H54 (cell line): ENCODE measurements at regions not wholly inside any gene's neighbourhood (a gene's known extent, or its start where the extent isn't known, plus 50 kb on each side); places are given as distances from the start of the nearest gene placed in this dataset.

Experiments
- DNase-seq: peaks from one replicate; pipeline ENCODE4 v3.0.0; 2011; ENCODE audit warnings: low spot score, mixed read lengths; ENCODE audit not compliant: insufficient read length
- FAIRE-seq: peaks from 3 replicates; lab custom pipeline; 2011; peaks lifted over from hg19 to GRCh38; lab: Jason Lieb, UNC
- POLR2A ChIP-seq: IDR thresholded peaks from 2 replicates; pipeline ENCODE4 v1.6.1; 2011; ENCODE audit warnings: low read depth, mild to moderate bottlenecking, low read length

DNA sequence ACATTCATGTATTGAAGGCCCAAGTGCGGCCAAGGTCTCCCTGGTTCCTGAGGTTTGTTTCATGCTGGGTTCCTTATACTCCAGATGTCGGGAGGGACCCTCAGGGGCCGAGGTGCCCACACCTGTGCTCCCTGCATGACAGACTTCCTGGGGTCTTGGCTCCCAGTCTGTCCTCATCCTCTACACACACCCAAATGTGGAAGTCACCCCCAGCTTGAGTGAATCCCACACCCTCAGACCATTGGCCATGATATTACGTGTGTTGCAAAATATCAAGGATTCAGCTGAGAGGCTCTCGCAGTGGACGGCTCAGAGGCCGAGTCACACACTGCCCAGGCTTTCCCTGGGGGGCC lies 82.2 kb upstream of the DUSP22 start:
- FAIRE-seq, result no peak
- no peak for DNase-seq

DNA sequence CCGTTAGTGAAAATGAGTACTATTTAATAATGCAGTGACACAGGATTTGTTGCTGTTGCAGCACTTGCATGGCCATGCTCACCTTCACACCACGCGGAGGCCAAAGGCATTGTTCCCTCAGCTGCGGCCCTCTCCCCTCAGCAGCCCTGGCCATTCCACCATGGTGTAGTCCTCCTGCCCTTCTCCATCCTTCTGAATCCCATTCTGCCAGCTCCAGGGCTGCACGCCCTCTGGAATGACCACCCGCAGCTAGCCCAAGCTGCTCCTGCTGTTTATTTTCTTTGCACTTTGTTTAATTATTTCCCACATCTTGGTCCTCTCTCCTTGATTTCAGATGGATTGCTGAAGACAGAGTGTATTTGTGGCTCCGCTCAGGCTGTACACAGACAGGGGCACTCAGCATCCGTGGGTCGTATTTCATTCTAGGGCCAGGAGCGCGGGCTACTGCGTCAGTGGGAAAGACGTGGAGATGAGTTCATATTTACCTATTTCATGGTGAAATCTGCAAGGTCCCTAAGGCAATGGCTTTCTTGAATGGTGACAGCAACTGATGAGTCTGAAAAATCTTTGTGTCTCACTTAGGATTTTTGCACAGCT lies 81.4 kb upstream of the DUSP22 start:
- TF ChIP-seq POLR2A, result no peak
- no peak for FAIRE-seq
- no peak for DNase-seq

More for the DNA sequence above, 82.2 kb upstream of the DUSP22 start:
- no peak for TF ChIP-seq POLR2A

DNA sequence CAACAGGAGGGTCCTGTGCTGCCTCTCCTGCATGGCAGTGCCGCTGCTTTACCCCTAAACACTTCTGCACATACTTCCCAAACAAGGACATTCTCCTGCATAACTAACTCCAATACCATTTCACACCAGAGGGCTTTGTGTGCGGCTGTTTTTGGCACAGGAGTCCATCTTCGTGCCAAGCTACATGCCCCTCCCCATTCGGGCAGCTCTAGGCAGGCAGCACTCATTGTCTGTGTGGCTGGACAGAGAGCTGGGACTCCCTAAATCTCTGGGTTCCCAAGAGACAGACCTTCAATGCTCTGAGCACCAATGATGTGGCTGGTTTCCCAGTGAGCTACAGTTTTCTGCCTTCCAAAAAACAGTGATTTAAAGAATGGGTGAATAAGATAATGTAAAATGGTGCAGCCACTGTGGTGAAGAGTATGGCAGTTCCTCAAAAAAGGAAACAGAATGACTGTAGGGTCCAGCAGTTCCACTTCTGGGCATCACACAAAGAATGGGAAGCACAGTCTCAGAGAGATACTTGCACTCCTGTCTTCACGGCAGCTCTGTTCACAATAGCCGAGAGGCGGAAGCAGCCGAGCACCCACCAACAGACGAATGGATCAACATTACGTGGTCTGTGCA lies 80.3 kb upstream of the DUSP22 start:
- DNase-seq, result no peak
- no peak for FAIRE-seq
- TF ChIP-seq POLR2A, result no peak

DNA sequence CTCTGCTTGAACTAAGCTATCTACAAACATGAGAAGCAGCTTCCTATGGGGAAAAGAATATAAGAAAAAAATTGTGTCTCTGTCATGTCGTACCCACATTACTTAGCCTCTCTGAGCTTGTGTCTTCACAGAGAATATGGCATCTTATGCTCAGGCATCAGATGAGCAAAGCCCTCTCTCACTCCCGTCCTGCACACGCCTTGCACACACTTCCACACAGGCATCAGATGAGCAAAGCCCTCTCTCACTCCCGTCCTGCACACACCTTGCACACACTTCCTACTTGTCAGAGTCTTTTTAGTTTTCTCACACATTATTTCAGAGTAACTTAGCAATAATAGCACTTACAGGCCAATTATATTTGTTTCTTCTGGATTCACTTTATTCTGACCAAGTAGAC lies 79.0 kb upstream of the DUSP22 start:
- no peak for TF ChIP-seq POLR2A
- DNase-seq, result no peak
- no peak for FAIRE-seq

DNA sequence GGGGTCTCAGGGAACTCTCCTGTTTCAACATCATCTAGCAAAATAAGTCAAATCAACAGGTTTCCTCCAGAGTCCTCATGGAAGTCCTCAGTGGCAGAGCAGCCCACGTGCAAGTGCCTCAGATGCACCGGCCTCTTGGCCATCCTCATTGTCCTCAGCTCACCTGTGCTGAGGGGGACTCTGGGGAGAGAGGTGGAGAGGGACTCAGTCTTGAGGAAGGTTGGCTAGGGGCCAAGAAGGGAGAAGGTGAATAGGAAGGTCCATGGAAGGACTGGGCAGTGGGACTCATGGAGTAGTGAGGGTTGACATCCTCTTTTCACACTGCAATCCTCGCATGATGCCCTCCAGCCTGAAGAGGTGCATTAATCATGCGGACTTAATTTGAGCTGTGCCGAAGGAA lies 77.9 kb upstream of the DUSP22 start:
- TF ChIP-seq POLR2A, result no peak
- FAIRE-seq (no peak), DNase-seq (no peak)

DNA sequence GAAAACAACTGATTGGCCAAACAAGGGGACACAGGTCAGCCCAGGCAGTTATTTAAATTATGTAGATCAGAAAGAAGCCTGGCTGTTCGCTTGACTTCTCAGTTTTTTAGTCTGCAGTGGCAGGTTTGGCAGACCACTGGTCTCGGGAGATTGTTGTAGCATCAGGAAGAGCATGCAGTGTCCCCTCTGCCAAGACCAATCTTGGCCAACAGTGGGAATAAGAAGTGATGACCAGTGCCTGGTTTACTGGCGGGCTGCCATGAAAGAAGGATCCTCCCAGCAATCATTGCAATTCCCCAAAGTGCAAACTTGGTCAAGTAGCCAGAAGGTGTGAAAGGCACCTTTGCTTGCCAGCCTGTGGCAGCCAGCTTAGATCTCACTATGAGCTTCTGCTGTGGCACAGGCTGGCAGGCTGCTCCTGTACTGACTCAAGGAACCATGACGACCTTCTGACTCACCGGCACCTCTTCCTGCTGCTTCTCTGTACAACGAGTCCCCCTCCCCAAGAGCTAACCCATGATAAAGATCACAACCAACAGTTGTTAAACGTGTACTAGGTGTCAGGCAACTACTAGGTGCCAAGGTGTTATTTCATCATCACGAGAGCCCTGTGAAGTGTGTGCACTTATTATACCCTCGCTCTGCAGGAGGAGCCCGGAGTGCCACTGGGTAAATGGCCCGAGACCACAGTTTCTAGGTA lies 76.8 kb upstream of the DUSP22 start:
- DNase-seq (peak; percentile 56), FAIRE-seq (no peak)
- TF ChIP-seq POLR2A, result no peak

DNA sequence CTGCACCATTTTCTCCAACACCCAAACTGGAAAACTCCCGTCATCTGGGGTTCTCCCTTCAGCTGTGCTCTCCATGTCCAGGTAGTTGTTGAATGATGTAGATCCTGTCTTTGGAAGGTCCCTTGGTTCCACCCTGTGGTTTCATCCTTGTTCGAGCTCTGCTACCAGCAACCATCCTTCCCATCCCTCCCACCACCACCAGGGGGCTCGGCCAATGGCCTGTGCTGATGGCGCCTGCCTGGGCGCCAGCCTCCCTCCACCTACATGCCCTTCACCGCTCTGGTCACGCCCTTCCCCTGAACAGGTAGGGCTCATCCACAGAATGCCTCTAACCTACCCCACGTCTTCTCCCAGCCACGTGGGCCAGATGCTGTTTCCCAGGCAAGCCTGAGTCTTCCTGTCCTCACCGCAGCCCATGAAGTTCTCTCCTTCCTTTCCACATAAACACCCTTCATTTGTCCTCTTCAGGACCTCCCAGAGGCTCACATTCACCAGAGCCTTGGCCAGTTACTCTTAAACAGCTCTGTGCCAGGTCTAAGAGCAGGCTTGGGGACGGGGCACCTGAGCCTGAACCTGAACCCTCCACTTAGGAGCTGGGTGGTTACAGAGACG lies 75.1 kb upstream of the DUSP22 start:
- no peak for TF ChIP-seq POLR2A
- DNase-seq (no peak), FAIRE-seq (no peak)

DNA sequence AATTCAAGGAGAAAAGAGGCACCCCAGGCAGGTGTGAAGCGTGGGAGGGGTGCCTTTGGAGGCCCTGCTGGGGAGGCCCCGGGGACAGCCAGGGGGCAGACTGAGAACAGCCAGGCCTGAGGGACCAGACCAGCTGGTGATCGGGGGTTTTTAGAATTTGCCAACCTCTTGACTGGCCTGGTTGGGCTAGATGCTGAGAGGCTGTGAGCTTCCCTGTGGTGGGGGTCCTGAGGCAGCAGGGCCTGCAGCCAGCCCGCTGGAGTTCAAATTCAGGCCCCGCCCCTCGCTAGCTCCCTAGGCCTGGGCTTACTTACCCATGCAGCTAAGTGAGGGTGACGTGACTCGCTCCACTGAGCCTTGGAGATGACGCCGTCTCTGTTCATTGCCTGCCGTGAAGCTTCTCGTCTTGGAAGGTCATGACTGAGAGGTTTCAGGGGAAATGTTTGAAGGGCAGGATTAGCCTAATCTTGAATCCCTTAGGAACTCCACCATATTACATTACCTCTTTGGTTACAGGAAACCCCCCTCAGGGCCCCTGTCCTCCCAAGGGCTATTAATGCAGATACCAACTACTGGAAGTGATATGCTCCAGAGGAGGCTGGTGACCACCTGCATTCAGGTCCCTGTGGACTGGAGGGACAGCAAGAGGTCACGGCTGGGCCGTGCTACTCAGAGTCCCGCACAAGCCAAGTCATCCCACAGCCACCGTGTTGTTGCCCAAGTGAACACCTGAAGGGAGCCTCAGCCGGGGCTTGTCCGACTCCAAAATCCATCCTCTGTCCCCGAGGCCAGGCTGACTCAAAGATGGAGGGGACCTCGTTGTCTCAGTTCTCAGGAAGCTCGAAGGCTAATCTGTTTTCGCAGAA lies 73.9 kb upstream of the DUSP22 start:
- DNase-seq (no peak), FAIRE-seq (no peak)
- TF ChIP-seq POLR2A, result no peak

DNA sequence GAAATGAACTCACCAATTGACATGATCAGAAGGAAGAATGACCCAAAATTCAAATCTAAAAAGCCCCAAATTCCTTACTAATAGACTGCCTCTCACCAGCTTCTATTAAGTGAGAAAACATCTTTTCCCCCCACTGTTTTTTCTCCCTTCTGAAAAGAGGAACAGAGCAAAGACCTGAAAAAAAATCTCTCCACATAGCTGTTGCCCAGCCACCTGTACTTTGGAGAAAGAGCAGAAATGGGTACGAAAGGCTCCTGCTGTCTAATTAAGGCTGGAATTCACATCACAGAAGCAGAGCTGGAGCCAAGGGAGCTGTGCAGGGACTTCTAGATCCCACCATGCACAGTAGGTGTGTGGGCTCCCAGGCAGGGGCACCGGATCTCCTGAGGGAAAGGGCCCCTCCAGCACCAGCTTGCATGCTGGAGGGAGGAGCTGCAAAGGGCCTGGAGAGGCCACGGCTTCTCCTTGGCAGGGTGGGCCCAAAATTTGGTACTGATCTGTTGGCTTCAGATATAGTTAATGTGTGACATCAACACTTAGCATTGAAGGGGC lies 73.2 kb upstream of the DUSP22 start:
- TF ChIP-seq POLR2A, result no peak
- DNase-seq, result no peak
- FAIRE-seq, result no peak

DNA sequence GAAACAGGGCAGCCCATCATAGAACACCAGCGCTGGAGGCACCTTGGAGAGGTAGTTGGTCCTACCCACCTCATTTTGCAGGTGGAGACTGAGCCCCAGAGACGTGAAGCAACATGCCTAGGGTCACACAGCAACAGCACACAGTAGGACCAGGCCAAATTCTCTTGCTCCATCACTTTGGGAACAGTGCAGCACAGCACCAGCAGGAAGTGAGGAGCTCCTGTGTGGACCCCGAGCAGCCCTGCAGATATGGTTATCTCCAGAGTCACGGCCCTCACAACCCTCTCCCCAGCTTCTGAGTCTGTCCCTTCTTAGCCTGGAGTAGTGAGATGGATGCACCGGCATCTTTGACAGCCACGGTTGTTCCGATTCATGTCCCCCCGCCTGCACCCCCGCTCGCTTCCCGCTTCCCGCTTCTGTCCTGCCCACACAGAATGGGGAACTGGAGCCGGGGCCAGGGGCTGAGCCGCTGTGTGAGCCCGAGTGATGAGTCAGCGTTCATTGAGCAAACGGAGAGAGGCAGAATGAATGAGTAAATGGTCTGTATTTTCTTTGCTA lies 72.6 kb upstream of the DUSP22 start:
- DNase-seq (peak; percentile 62), FAIRE-seq (no peak)
- no peak for TF ChIP-seq POLR2A

DNA sequence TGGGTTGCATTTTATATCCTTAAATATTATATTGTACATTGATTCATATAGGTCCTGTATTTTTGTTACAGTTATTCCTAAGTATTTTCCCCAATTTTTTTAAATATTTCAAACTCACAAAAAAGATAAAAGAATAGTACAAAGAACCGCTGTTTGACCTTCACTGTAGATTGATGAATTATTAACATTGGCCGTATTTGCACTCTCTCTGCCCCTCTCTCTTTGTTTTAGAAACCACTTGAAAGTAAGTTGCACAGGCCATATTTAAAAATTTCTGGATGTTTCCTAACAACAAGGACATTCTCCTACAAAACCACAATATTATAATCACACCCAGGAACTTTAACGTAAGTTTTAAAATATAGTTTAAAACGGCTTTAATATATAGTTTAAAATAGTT lies 72.0 kb upstream of the DUSP22 start:
- FAIRE-seq, result no peak
- TF ChIP-seq POLR2A, result no peak
- DNase-seq, result no peak

DNA sequence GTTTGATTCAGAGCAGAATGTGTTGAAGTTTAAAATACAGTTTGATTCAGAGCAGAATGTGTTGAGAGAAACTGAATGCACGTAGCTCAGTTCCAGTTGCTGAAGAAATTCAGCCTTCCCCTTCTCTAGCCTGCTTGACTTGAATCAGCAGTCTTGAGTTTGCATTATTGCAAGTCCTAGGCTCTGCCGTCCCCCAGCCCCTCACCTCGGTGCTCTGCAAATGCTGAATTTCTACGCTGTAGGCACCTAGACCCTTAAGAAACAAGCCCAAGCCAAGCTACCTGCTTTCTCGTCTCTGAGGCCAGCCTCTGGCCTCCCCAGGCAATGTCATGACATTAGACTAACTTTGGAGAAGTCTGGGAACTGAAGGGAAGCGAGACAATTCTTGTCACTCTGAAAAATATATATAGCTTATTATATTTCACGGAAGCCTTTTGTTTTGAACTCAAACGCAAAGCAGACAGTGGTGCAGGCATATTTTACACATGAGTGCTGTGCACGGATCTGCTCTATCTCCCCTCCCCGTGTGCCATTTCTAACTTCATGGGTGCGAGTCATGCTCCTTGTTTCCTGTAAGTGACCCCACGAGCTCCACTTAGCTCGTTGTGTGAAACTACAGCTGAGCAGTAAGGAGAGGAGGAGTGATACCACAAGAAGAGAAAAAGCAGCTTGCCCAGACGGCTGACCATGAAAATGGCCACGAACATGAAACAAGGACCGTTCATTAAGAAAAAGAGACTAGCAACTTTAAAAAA lies 71.4 kb upstream of the DUSP22 start:
- TF ChIP-seq POLR2A, result no peak
- DNase-seq (no peak), FAIRE-seq (no peak)
